ENCODE measurements at regions not wholly inside any gene's neighbourhood (a gene's known extent, or its start where the extent isn't known, plus 50 kb on each side); places are given as distances from the start of the nearest gene placed in this dataset.

GRCh38 chr4:11722223-11722622 lies 293.5 kb upstream of the HS3ST1 start:
- no peak for DNase-seq (ENCODE audit: low read depth, low spot score)

GRCh38 chr4:11720292-11720691 lies 291.6 kb upstream of the HS3ST1 start:
- no peak for DNase-seq (ENCODE audit: low read depth, low spot score)

GRCh38 chr4:11719879-11720278 lies 291.2 kb upstream of the HS3ST1 start:
- DNase-seq (ENCODE audit: low read depth, low spot score): no peak

GRCh38 chr4:11715753-11716521 lies 287.2 kb upstream of the HS3ST1 start:
- DNase-seq (ENCODE audit: low read depth, low spot score): no peak

- DNase-seq (ENCODE audit: low read depth, low spot score): no peak
Measured at GRCh38 chr4:11710453-11711093, 281.9 kb upstream of the HS3ST1 start.

- no peak for DNase-seq (ENCODE audit: low read depth, low spot score)
Measured at GRCh38 chr4:11704186-11704830, 275.6 kb upstream of the HS3ST1 start.

GRCh38 chr4:11702886-11703557 lies 274.3 kb upstream of the HS3ST1 start:
- DNase-seq (ENCODE audit: low read depth, low spot score): no peak

GRCh38 chr4:11701966-11702725 lies 273.5 kb upstream of the HS3ST1 start:
- DNase-seq (ENCODE audit: low read depth, low spot score): no peak

GRCh38 chr4:11700751-11701226 lies 272.1 kb upstream of the HS3ST1 start:
- no peak for DNase-seq (ENCODE audit: low read depth, low spot score)

GRCh38 chr4:11698846-11699590 lies 270.3 kb upstream of the HS3ST1 start:
- DNase-seq (ENCODE audit: low read depth, low spot score): peak; percentile 47

GRCh38 chr4:11698033-11698432 lies 269.3 kb upstream of the HS3ST1 start:
- no peak for DNase-seq (ENCODE audit: low read depth, low spot score)

- DNase-seq (ENCODE audit: low read depth, low spot score): no peak
Measured at GRCh38 chr4:11693693-11694092, 265.0 kb upstream of the HS3ST1 start.

- peak; percentile 64 for DNase-seq (ENCODE audit: low read depth, low spot score)
Measured at GRCh38 chr4:11691236-11691635, 262.5 kb upstream of the HS3ST1 start.

- no peak for DNase-seq (ENCODE audit: low read depth, low spot score)
Measured at GRCh38 chr4:11687727-11688126, 259.0 kb upstream of the HS3ST1 start.

GRCh38 chr4:11685481-11685880 lies 256.8 kb upstream of the HS3ST1 start:
- no peak for DNase-seq (ENCODE audit: low read depth, low spot score)

- no peak for DNase-seq (ENCODE audit: low read depth, low spot score)
Measured at GRCh38 chr4:11675051-11675800, 246.5 kb upstream of the HS3ST1 start.

- DNase-seq (ENCODE audit: low read depth, low spot score): no peak
Measured at GRCh38 chr4:11670304-11670703, 241.6 kb upstream of the HS3ST1 start.

- no peak for DNase-seq (ENCODE audit: low read depth, low spot score)
Measured at GRCh38 chr4:11669156-11669555, 240.5 kb upstream of the HS3ST1 start.

GRCh38 chr4:11663114-11663513 lies 234.4 kb upstream of the HS3ST1 start:
- DNase-seq (ENCODE audit: low read depth, low spot score): no peak
